ACHN (cell line): ENCODE measurements at regions not wholly inside any gene's neighbourhood (a gene's known extent, or its start where the extent isn't known, plus 50 kb on each side); places are given as distances from the start of the nearest gene placed in this dataset.

Experiments
- DNase-seq: peaks from one replicate; pipeline ENCODE4 v3.0.0-alpha.2; 2015
- in situ Hi-C: cut with HindIII; loops from 2 replicates; pipeline ENCODE4 v1.10.0; 2017; ENCODE audit warnings: low sequenced_read_pairs, low pct_ligation_motif_present, low pct_unique_long_range_greater_than_20kb

DNA sequence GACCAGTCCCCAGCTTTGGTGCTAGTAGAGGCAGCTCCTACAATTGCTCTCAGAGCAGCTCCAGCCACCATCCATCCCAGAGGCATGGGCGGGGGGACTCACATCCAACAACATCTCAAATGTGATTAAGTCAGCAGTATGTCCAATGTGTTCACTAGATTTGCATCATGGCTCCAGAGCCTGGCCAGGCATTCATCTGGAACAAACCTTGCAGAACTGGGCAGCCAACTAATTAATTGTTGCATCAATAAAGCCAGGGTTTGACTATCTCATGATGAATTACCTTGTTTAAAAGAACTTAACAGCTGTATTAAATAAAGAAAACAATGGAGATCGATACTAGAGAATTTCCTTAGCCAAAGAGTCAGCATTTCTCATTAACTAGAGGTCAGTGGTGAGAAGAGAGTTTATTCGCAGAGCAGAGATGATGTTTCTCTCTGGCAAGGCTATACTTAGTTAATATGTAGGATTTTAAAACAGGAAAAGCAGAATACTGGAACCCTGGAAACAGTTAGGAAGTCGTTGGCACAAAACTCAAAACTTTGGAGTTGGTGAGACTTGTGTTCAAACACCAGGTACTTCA, 494.4 kb downstream of the GRIN2A start:
- in situ Hi-C loops, result no loop called here

DNA sequence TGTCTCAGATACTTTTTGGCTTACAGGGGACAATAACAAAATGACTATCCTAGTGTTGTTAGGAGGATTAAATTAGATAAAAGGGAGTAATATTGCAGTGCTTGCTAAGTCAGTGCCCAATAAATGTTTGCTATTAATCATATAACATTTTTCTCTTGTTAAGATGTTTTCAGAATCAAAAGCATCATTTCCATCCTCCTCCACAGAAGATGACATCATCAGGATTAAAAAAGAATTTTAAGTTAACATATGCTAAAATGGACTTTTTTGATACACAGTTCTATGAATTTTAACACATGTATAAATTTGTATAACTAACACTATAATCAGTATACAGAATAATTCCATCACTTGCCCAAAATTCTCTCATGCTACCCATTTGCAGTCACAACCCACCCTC, 492.6 kb downstream of the GRIN2A start:
- no peak for DNase-seq
- in situ Hi-C loops, result no loop called here

More for the DNA sequence above, 494.4 kb downstream of the GRIN2A start:
- no peak for DNase-seq

DNA sequence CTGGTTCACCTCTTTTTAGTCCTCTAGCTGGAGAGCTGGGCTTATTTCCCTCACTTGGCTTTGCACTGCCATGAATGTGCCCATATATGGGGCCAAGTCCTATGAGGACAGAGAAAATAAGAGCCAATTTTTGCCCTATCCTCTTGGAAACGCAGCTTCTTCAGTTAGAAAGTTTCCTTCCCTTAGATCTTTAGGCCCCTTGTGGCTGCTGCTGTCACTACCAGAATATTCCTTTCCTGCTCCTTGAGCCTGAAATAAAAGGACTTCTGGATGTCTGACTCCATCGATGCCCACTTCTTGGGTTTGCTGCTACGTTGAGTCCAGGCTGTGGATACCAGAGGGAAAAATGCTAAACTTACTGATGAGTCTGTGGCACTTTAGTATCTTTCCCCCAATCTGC, 487.1 kb downstream of the GRIN2A start:
- no peak for DNase-seq
- in situ Hi-C loops, result no loop called here
